ENCODE measurements at regions not wholly inside any gene's neighbourhood (a gene's known extent, or its start where the extent isn't known, plus 50 kb on each side); places are given as distances from the start of the nearest gene placed in this dataset.
"Not testable (repeated sequence)": the region's sequence is repeated elsewhere in the genome, so short reads cannot be mapped to it uniquely, and the experiment has no call there.

DNA sequence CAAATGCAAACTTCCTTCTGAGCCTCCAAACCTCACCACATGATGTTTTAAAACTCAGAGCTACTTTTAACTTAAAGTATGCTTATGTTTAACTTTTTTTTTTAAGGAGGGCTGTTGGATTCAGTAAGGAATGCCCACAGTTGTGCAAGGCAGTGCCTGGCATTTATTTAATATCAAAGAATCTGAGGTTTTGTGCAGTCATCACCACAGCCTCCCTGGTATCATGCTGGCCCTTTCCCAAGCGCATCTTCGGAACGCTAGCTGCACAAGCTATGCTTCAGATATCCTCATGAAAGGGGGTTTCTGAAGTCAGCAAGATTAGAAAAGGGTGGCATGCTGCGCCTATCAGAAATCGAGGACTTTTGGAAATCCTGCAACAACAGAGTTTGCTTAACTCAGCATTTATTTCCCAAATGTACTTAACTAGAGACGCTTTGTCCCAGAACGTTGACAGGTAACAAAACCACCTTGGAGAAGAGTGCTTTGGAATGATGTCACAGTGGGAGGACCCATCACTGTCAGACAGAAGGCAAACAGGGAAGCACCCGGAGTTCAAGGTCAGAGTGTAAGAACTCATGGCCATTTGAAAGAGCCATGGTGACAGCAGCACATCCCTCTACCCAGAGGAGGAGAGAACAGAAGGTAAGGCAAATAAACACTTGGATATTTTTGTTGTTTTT lies 120.2 kb upstream of the IGF1R start:
- no peak for DNase-seq

- DNase-seq = no peak
Measured at GRCh38 chr15:98529205-98530145, 118.9 kb upstream of the IGF1R start.

GRCh38 chr15:98530570-98530969 lies 117.8 kb upstream of the IGF1R start:
- no peak for DNase-seq

DNA sequence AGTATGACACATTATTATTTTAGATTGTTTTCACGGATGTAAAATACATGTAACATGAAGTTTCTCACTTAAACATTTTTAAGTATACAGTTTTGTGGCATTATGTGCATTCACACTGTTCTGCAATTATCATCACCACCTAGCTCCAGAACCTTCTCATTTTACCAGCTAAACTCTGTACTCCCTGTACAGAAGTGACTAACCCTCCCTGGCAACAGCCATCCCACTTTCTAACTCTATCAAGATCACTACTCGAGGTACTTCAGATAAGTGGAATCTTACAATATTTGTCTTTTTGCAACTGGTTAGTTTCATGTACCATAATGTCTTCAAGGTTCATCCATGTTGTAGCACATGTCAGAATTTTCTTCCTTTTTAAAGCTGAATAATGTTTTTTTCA lies 116.3 kb upstream of the IGF1R start:
- DNase-seq = no peak

DNA sequence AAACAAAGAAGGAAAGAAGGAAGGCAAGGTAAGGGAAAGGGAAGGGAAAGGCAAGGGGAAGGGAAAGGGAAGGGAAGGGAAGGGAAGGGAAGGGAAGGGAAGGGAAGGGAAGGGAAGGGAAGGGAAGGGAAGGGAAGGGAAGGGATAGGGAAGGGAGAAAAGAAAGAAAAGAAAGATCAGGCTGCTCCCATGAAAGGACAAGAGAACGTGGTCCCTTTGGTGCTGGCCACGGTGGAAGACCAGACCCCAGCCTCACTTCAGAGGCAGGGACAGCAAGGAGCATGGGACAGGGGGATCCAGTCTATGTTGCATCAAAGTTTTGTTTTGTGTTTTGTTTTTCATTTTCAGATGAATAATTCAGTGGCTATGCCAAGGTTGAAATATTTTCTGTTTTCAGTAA lies 111.4 kb upstream of the IGF1R start:
- DNase-seq = no peak

- DNase-seq = no peak
Measured at GRCh38 chr15:98537516-98538060, 110.8 kb upstream of the IGF1R start.

GRCh38 chr15:98541519-98541918 lies 106.8 kb upstream of the IGF1R start:
- no peak for DNase-seq

DNA sequence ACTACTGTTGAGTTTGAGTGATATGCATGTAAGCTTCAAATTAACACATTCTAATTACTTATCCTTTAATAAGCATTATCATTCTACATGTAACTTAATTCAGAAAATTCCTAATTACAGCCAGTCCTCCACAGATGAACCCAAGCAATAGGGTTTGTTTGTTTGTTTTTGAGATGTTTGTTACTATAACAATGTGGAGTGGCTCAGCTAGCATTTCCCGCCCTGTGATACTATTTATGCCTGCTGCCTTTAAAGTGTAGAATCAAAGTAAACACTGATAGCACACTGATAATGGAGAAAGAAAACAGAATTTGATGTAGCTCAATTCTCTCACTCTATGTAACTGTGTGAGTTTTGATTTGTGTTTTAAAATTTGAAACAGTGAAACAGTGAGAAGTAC lies 105.1 kb upstream of the IGF1R start:
- DNase-seq = no peak

DNA sequence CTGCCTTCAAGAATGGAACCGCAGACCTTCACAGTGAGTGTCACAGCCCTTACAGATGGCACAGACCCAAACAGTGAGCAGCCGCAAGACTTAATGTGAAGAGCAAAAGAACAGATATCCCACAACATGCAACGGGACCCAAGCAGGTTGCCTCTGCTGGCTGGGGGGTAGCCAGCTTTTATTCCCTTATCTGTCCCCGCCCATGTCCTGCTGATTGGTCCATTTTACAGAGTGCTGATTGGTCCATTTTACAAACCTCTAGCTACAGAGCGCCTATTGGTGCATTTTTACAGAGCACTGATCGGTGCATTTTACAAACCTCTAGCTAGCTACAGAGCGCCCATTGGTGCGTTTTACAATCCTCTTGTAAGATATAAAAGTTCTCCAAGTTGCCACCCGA lies 102.0 kb upstream of the IGF1R start:
- DNase-seq = no peak

GRCh38 chr15:98547275-98547674 lies 101.1 kb upstream of the IGF1R start:
- DNase-seq = no peak

DNA sequence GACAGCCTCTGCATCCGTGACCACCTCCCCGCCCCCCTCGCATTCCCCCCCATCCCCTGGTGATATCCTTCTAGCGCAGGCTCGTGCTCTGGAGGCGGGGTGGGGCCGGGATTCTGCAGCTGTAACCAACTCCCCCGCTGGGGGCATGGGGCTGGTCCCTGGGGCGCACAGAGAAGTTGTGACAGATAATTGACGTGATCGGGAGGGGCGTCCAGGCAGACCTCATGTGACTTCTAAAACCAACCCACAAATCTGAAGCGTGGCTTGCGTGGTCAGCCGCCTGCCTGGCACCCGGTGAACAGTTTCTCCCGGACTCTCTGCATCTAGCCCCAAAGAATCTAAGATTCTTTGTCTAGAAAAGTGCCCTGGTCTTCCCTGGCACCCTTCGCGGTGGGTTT lies 100.6 kb upstream of the IGF1R start:
- DNase-seq = no peak

DNA sequence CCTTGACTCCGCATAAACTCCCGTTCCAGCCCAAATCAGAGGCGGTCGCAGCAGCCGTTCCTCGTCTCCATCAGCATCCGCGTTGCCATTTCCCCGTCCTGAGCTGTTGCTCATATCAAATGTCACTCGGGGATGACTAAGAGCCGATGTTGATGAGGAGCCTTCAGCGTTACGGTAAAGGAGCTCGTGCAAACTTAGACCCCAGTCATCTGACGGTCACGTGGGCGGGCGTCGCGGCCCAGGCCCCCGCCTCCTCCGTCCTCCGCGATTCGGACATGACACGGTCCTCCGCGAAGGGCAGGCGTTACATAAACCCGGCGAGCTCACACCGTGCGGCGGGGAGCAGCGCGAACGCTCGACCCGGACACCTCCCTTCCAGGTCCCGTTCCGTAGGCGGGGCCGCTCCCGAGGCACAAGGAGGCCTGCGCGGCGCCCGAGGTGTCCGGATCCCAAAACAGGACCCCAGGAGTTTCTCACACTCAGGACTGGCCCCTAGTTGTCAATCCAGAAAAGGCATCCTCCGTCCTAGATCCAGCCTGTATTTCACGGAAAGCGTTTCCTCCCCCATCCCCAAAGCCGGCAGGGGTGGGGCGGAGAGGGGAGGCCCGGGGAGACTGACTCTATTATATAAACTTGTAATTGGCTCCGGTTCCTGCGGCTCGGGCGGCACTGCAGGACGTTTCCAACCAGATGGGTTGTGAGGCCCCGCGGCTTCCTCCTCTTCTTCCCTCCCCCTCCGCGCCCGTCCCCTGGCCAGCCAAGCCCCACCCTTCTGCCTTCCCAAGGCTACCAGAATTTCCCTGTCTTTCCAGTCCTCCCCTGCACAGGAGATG lies 100.0 kb upstream of the IGF1R start:
- DNase-seq = no peak

DNA sequence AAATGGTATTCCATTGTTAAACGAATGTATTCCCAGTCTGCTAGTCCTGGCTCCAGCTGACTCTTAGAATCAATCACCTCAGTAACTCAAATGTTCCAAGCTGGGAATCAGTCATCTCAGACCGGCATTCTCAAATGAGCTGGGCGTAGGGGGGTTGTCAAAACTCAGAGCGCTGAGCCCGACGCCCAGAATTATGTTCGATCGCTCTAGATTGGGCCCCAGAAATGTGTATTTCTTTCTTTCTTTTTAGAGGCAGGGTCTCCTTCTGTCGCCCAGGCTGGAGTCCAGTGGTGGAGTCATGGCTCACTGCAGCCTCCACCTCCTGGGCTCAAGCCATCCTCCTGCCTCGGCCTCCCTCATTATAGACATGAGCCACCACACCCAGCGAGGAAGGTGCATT lies 99.3 kb upstream of the IGF1R start:
- no peak for DNase-seq

- no peak for DNase-seq
Measured at GRCh38 chr15:98549741-98550140, 98.6 kb upstream of the IGF1R start.

GRCh38 chr15:98550363-98550762 lies 98.0 kb upstream of the IGF1R start:
- not testable (repeated sequence) for DNase-seq

GRCh38 chr15:98551936-98552562 lies 96.3 kb upstream of the IGF1R start:
- no peak for DNase-seq

DNA sequence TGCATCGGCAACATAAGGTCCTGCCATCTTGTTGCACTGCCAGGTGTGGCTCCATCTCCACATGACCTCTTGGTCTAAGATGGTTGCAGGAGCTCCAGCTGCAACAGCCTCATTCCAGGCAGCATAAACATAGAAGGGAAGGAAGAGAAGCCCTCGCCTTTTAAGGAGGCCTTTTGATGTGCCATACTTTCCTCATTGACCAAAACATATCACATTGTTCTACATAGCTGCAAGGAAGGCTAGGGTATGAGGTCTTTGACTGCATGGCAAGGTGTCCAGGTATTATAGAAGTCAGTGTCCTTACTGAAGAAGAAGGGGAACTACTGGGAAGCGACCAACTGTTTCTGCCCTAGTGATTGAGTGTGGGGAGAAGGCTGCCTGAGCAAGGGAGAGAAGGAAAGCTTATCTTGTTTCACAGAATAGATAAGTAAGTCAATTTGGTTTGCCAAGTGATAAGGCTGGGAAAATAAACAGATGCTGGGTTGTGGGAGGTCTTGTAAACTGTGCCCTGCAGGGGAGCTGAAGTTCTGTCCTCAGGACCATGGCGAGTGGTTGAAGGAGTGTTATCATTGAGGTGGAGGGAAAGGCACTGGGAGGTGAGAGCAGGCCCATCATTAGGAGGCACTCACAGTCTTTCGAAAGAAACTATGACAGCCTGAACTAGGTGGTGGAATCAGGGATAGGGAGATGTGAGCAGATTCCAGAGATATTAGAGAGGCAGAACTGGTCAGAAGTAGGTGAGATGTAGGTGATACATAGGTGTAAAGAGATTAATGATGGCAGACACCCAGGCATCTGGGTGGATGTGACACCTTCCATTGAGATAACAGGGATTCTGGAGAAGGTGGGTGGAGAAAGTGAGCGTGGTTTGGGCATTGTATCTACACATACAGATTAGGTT lies 93.8 kb upstream of the IGF1R start:
- no peak for DNase-seq

- DNase-seq = no peak
Measured at GRCh38 chr15:98555173-98555515, 93.2 kb upstream of the IGF1R start.

DNA sequence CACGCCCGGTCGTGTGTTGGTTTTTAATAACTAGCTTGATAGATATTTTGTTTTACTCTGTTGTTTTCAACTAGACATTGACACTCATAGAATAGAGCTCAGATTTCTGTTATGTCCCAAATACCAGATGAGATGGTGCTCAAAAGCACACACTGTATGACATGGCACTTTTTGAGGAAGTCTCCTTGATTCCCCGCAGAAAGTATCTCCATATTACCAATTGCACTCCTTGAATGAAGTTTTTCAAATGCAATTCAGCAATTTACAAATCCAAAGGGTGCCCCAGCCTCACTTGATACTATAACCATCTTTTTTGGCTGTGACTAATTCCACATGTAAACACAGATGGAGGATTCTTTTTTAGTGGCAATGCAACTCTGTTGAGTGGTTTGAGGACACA lies 92.0 kb upstream of the IGF1R start:
- no peak for DNase-seq

- DNase-seq = no peak
Measured at GRCh38 chr15:98560338-98560737, 88.0 kb upstream of the IGF1R start.

GRCh38 chr15:98561169-98561941 lies 87.0 kb upstream of the IGF1R start:
- no peak for DNase-seq
